T-helper 1 cell (primary cell): ENCODE measurements at regions not wholly inside any gene's neighbourhood (a gene's known extent, or its start where the extent isn't known, plus 50 kb on each side); places are given as distances from the start of the nearest gene placed in this dataset.

Source experiments
- DNase-seq, 5 donors: peaks; one replicate each; pipeline ENCODE4 v3.0.0-alpha.2; 2012 to 2020

- no peak for DNase-seq
Observed at GRCh38 chr11:110032259-110032658, 60.9 kb upstream of the ZC3H12C start.

GRCh38 chr11:110032957-110033570 lies 60.1 kb upstream of the ZC3H12C start:
- no peak for DNase-seq

- no peak for DNase-seq
Observed at GRCh38 chr11:110034806-110035205, 58.4 kb upstream of the ZC3H12C start.

GRCh38 chr11:110035357-110035756 lies 57.8 kb upstream of the ZC3H12C start:
- no peak for DNase-seq

- no peak for DNase-seq
Observed at GRCh38 chr11:110038201-110038600, 55.0 kb upstream of the ZC3H12C start.
